Upper lobe of left lung (tissue), 4 donors: ENCODE measurements at regions not wholly inside any gene's neighbourhood (a gene's known extent, or its start where the extent isn't known, plus 50 kb on each side); places are given as distances from the start of the nearest gene placed in this dataset.

Experiments
- CTCF ChIP-seq, 6 experiments: fragments of 450-650 bp in 4 of 6; fragments of 200-600 bp in 2 of 6; sonication (generic) in 2 of 6; IDR thresholded peaks; one replicate each; pipeline ENCODE4 v1.5.1; 2016 to 2019; ENCODE audit warnings: antibody characterized with exemption in 6 of 6
- EP300 ChIP-seq, 4 donors: sonication (generic); formaldehyde crosslinking; IDR thresholded peaks; one replicate each; pipeline ENCODE4 v1.5.1; 2017; ENCODE audit warnings: antibody characterized with exemption in 4 of 4, control low read depth in 2 of 4
- POLR2A ChIP-seq, 4 donors: fragments of 450-650 bp; IDR thresholded peaks; one replicate each; pipeline ENCODE4 v1.5.1; 2016 to 2017; ENCODE audit warnings: antibody characterized with exemption in 4 of 4, mild to moderate bottlenecking in 2 of 4
- POLR2AphosphoS5 ChIP-seq, 2 donors: sonication (generic); formaldehyde crosslinking; IDR thresholded peaks; one replicate each; pipeline ENCODE4 v1.5.1; 2017; ENCODE audit warnings: antibody characterized with exemption in 2 of 2

DNA sequence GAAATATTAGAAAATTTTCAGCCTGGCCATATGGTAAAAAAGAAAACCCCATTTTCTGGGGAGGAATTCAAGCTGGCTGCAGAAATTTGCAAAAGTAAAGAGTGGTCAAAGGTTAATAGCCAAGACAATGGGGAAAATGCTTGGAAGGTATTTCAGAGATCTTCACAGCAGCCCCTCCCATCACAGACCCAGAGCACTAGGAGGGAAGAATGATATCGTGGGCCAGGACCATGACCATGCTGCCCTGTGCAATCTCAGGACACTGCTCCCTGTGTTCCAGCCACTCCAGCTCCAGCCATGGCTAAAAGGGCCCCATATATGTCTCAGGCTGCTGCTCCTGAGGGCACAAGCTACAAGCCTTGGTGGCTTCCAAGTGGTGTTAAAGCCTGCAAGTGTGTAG is 93.9 kb upstream of the AGAP1 start:
- TF ChIP-seq CTCF (IDR thresholded peaks at IDR 0.05) (no peak), POLR2A (IDR thresholded peaks at IDR 0.05) (no peak), POLR2AphosphoS5 (IDR thresholded peaks at IDR 0.05) (no peak), EP300 (IDR thresholded peaks at IDR 0.05) (no peak)
